Osteocyte (in vitro differentiated cells): ENCODE measurements at regions not wholly inside any gene's neighbourhood (a gene's known extent, or its start where the extent isn't known, plus 50 kb on each side); places are given as distances from the start of the nearest gene placed in this dataset.
"Not testable (repeated sequence)": the region's sequence is repeated elsewhere in the genome, so short reads cannot be mapped to it uniquely, and the experiment has no call there.

ENCODE experiments used
- DNase-seq: peaks from one replicate; pipeline ENCODE4 v3.0.0; 2021; ENCODE audit warnings: mixed read lengths; ENCODE audit not compliant: unreplicated experiment; ENCODE audit errors: extremely low spot score
- H3K27ac Mint-ChIP-seq: one replicate; pipeline ENCODE4 v1.8.0; 2021; ENCODE audit warnings: mild to moderate bottlenecking, mixed read lengths; ENCODE audit not compliant: unreplicated experiment
- H3K27me3 Mint-ChIP-seq: one replicate; pipeline ENCODE4 v1.8.0; 2021; ENCODE audit warnings: mixed read lengths; ENCODE audit not compliant: unreplicated experiment
- H3K36me3 Mint-ChIP-seq: one replicate; pipeline ENCODE4 v1.8.0; 2021; ENCODE audit warnings: mixed read lengths; ENCODE audit not compliant: unreplicated experiment
- H3K4me1 Mint-ChIP-seq: one replicate; pipeline ENCODE4 v1.8.0; 2021; ENCODE audit warnings: mixed read lengths; ENCODE audit not compliant: unreplicated experiment
- H3K4me3 Mint-ChIP-seq: one replicate; pipeline ENCODE4 v1.8.0; 2021; ENCODE audit warnings: mild to moderate bottlenecking, moderate library complexity, mixed read lengths; ENCODE audit not compliant: unreplicated experiment
- H3K9me3 Mint-ChIP-seq: one replicate; pipeline ENCODE4 v1.8.0; 2021; ENCODE audit warnings: mixed read lengths; ENCODE audit not compliant: unreplicated experiment
- CTCF ChIP-seq: fragments of 200-600 bp; sonication (generic); IDR thresholded peaks from 2 replicates; pipeline ENCODE4 v1.5.0; 2021; ENCODE audit warnings: antibody characterized with exemption, mild to moderate bottlenecking, moderate library complexity

GRCh38 chr4:20158195-20158594, 93.5 kb upstream of the SLIT2 start:
- Mint-ChIP-seq H3K36me3 (no peaks in the 10 kb centered on the region), H3K27ac (no peak overlapping the region), H3K9me3 (no peaks in the 10 kb centered on the region), H3K4me1 (no peaks in the 10 kb centered on the region), H3K27me3 (no peaks in the 10 kb centered on the region), H3K4me3 (no peak overlapping the region)
- no peak for TF ChIP-seq CTCF
- DNase-seq, result no peak

GRCh38 chr4:20151436-20151835, 100.3 kb upstream of the SLIT2 start:
- no peaks in the 10 kb centered on the region for H3K27me3 Mint-ChIP-seq
- TF ChIP-seq CTCF, result no peak
- H3K4me1 Mint-ChIP-seq, result no peaks in the 10 kb centered on the region
- no peak overlapping the region for H3K27ac Mint-ChIP-seq
- H3K4me3 Mint-ChIP-seq, result no peak overlapping the region
- H3K36me3 Mint-ChIP-seq, result no peaks in the 10 kb centered on the region
- DNase-seq, result no peak
- no peaks in the 10 kb centered on the region for H3K9me3 Mint-ChIP-seq

- not testable (repeated sequence) for H3K4me1 Mint-ChIP-seq, H3K27ac Mint-ChIP-seq, H3K27me3 Mint-ChIP-seq, H3K4me3 Mint-ChIP-seq, H3K36me3 Mint-ChIP-seq, H3K9me3 Mint-ChIP-seq, DNase-seq
These were observed 102.6 kb upstream of the SLIT2 start for GRCh38 chr4:20149143-20149542.

GRCh38 chr4:20137176-20137575, 114.5 kb upstream of the SLIT2 start:
- no peaks in the 10 kb centered on the region for H3K4me1 Mint-ChIP-seq
- H3K4me3 Mint-ChIP-seq, result no peak overlapping the region
- H3K9me3 Mint-ChIP-seq, result peaks cover 21% of the 10 kb centered on the region
- peaks cover 1% of the 10 kb centered on the region for H3K27me3 Mint-ChIP-seq
- DNase-seq, result no peak
- H3K27ac Mint-ChIP-seq, result no peak overlapping the region
- TF ChIP-seq CTCF, result no peak
- H3K36me3 Mint-ChIP-seq, result peaks cover 11% of the 10 kb centered on the region

- Mint-ChIP-seq H3K36me3 (no peaks in the 10 kb centered on the region), H3K27ac (no peak overlapping the region), H3K4me3 (no peak overlapping the region), H3K27me3 (peaks cover 9% of the 10 kb centered on the region), H3K9me3 (no peaks in the 10 kb centered on the region), H3K4me1 (no peaks in the 10 kb centered on the region)
- no peak for TF ChIP-seq CTCF
- no peak for DNase-seq
These were observed 124.1 kb upstream of the SLIT2 start for GRCh38 chr4:20127626-20128025.

- TF ChIP-seq CTCF, result no peak
- Mint-ChIP-seq H3K36me3 (no peaks in the 10 kb centered on the region), H3K4me3 (no peak overlapping the region), H3K27ac (no peak overlapping the region), H3K4me1 (no peaks in the 10 kb centered on the region), H3K27me3 (peaks cover 6% of the 10 kb centered on the region), H3K9me3 (no peaks in the 10 kb centered on the region)
- DNase-seq, result no peak
These were observed 124.8 kb upstream of the SLIT2 start for GRCh38 chr4:20126906-20127305.
